ENCODE measurements at regions not wholly inside any gene's neighbourhood (a gene's known extent, or its start where the extent isn't known, plus 50 kb on each side); places are given as distances from the start of the nearest gene placed in this dataset.

DNA sequence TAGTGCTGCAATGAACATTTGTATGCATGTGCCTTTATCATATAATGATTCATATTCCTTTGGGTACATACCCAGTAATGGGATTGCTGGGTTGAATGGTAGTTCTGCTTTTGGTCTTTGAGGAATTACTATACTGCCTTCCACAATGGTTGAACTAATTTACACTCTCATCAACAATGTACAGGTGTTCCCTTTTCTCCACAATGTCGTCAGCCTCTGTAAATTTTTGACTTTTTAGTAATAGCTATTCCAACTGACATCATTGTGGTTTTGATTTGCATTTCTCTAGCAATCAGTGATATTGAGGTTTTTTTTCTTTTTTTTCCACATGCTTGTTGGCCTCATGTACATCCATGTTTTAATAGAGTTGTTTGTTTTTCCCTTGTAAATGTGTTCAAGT lies 2473.5 kb downstream of the PCDH9 start:
- H3K79me2 ChIP-seq (ENCODE audit: control insufficient read depth, insufficient read depth, low read length), result no peaks in the 10 kb centered on the region
- no peak overlapping the region for H2AFZ ChIP-seq (ENCODE audit: low read depth, low read length)
- TF ChIP-seq EZH2 (IDR thresholded peaks at IDR 0.05; ENCODE audit: borderline replicate concordance, low read depth, low read length, severe bottlenecking) (no peak), POLR2A (IDR thresholded peaks at IDR 0.05; ENCODE audit: low read depth, low read length) (no peak)
- TF ChIP-seq, protein P1, sequence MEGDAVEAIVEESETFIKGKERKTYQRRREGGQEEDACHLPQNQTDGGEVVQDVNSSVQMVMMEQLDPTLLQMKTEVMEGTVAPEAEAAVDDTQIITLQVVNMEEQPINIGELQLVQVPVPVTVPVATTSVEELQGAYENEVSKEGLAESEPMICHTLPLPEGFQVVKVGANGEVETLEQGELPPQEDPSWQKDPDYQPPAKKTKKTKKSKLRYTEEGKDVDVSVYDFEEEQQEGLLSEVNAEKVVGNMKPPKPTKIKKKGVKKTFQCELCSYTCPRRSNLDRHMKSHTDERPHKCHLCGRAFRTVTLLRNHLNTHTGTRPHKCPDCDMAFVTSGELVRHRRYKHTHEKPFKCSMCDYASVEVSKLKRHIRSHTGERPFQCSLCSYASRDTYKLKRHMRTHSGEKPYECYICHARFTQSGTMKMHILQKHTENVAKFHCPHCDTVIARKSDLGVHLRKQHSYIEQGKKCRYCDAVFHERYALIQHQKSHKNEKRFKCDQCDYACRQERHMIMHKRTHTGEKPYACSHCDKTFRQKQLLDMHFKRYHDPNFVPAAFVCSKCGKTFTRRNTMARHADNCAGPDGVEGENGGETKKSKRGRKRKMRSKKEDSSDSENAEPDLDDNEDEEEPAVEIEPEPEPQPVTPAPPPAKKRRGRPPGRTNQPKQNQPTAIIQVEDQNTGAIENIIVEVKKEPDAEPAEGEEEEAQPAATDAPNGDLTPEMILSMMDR (IDR thresholded peaks at IDR 0.05; ENCODE audit: extremely low read depth in 1 of 2, insufficient read depth in 1 of 2, low read depth in 1 of 2, low read length in 2 of 2), result no peak
- POLR2A ChIA-PET, result no interaction called here
- no peak overlapping the region for H3K4me3 ChIP-seq (replicated peaks in 1 of 3; ENCODE audit: insufficient read depth in 1 of 3, low read depth in 1 of 3, low read length in 3 of 3)
- H3K9me1 ChIP-seq (replicated peaks; ENCODE audit: control insufficient read depth, extremely low read depth, insufficient read depth, low read length), result no peaks in the 10 kb centered on the region
- no peaks in the 10 kb centered on the region for H3K36me3 ChIP-seq (ENCODE audit: control insufficient read depth in 2 of 2, extremely low read depth in 1 of 2, insufficient read depth in 2 of 2, low read length in 2 of 2)
- DNase-seq (ENCODE audit: low read depth, low spot score), result no peak
- no peak overlapping the region for H3K4me2 ChIP-seq (ENCODE audit: insufficient read depth, low read length)
- dilution Hi-C loops (cut with MboI; ENCODE audit: extremely low pct_ligation_motif_present, low sequenced_read_pairs), result no loop called here
- no peak for FAIRE-seq
- intact Hi-C loops (cut with micrococcal nuclease), result no loop called here
- no peaks in the 10 kb centered on the region for H3K9me3 ChIP-seq (replicated peaks; ENCODE audit: control insufficient read depth, insufficient read depth, low read length)
- CTCF ChIA-PET, result interaction anchor here (1.5 kb wide), 1 partner anchor 13 kb away, joined by 4 read pairs; no protein-coding TSS in a partner anchor
- H4K20me1 ChIP-seq (replicated peaks; ENCODE audit: control insufficient read depth, extremely low read depth, insufficient read depth, low read length), result no peaks in the 10 kb centered on the region
- BruUV-seq (replicated peaks), result no TSS peak
- H3K27ac ChIP-seq (ENCODE audit: insufficient read depth, low read depth, low read length), result no peak overlapping the region
- no peaks in the 10 kb centered on the region for H3K27me3 ChIP-seq (ENCODE audit: control insufficient read depth in 2 of 2, insufficient read depth in 2 of 2, low read length in 2 of 2)
- no peaks in the 10 kb centered on the region for H3K4me1 ChIP-seq (ENCODE audit: control insufficient read depth, extremely low read depth, insufficient read depth, low read length)
- no peak overlapping the region for H3K9ac ChIP-seq (replicated peaks; ENCODE audit: extremely low read depth, insufficient read depth, low read length)

DNA sequence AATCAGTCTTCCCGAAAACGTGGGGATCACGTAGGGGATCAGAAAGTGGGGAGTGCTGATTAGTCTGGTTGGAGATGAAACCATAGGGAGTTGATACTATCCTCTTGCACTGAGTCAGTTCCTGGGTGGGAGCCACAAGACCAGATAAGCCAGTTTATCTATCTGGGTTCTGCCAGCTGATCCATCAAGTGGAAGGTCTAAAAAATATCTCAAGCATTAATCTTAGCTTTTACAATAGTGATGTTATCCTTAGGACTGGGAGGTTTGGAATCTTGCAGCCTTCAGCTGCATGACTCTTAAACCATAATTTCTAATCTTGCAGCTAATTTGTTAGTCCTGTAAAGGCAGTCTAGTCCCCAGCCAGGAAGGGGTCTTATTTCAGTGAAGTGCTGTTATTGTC lies 2474.2 kb downstream of the PCDH9 start:
- TF ChIP-seq FOS (IDR thresholded peaks at IDR 0.05; ENCODE audit: borderline replicate concordance, insufficient read depth, low read length), result no peak
- no peak for TF ChIP-seq MYC (IDR thresholded peaks at IDR 0.05; ENCODE audit: low read depth, low read length)
- no peak for TF ChIP-seq POLR2A (IDR thresholded peaks at IDR 0.05; ENCODE audit: low read depth, low read length)
- TF ChIP-seq, protein P1 (IDR thresholded peaks at IDR 0.05; ENCODE audit: extremely low read depth in 1 of 2, insufficient read depth in 1 of 2, low read depth in 1 of 2, low read length in 2 of 2), result no peak
- TF ChIP-seq POLR2AphosphoS5 (IDR thresholded peaks at IDR 0.05; ENCODE audit: insufficient read depth, low read depth, low read length), result no peak
- TF ChIP-seq EZH2 (IDR thresholded peaks at IDR 0.05; ENCODE audit: borderline replicate concordance, low read depth, low read length, severe bottlenecking), result no peak
- TF ChIP-seq JUN (IDR thresholded peaks at IDR 0.05; ENCODE audit: borderline replicate concordance, insufficient read depth, insufficient read length, low read depth), result no peak
- TF ChIP-seq GATA2 (IDR thresholded peaks at IDR 0.05; ENCODE audit: insufficient read depth, insufficient read length, low read depth, low read length), result no peak
- TF ChIP-seq, protein P2, sequence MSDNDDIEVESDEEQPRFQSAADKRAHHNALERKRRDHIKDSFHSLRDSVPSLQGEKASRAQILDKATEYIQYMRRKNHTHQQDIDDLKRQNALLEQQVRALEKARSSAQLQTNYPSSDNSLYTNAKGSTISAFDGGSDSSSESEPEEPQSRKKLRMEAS (IDR thresholded peaks at IDR 0.05; ENCODE audit: insufficient read depth, insufficient read length), result no peak
- intact Hi-C loops (cut with micrococcal nuclease), result no loop called here

More for the DNA sequence above, 2474.2 kb downstream of the PCDH9 start:
- no peak overlapping the region for H3K9ac ChIP-seq (replicated peaks; ENCODE audit: extremely low read depth, insufficient read depth, low read length)
- no peaks in the 10 kb centered on the region for H3K9me1 ChIP-seq (replicated peaks; ENCODE audit: control insufficient read depth, extremely low read depth, insufficient read depth, low read length)
- H3K4me1 ChIP-seq (ENCODE audit: control insufficient read depth, extremely low read depth, insufficient read depth, low read length), result no peaks in the 10 kb centered on the region
- H3K4me2 ChIP-seq (ENCODE audit: insufficient read depth, low read length), result no peak overlapping the region
- no TSS peak for BruUV-seq (replicated peaks)
- ChIA-PET POLR2A (no interaction called here), CTCF (interaction anchor here (1.5 kb wide), 1 partner anchor 13 kb away, joined by 4 read pairs; no protein-coding TSS in a partner anchor)
- dilution Hi-C loops (cut with MboI; ENCODE audit: extremely low pct_ligation_motif_present, low sequenced_read_pairs), result no loop called here
- H3K9me3 ChIP-seq (replicated peaks; ENCODE audit: control insufficient read depth, insufficient read depth, low read length), result no peaks in the 10 kb centered on the region
- FAIRE-seq, result no peak
- no peaks in the 10 kb centered on the region for H3K27me3 ChIP-seq (ENCODE audit: control insufficient read depth in 2 of 2, insufficient read depth in 2 of 2, low read length in 2 of 2)
- no peak overlapping the region for H3K4me3 ChIP-seq (replicated peaks in 1 of 3; ENCODE audit: insufficient read depth in 1 of 3, low read depth in 1 of 3, low read length in 3 of 3)
- H3K36me3 ChIP-seq (ENCODE audit: control insufficient read depth in 2 of 2, extremely low read depth in 1 of 2, insufficient read depth in 2 of 2, low read length in 2 of 2), result no peaks in the 10 kb centered on the region
- no peak overlapping the region for H2AFZ ChIP-seq (ENCODE audit: low read depth, low read length)
- DNase-seq (ENCODE audit: low read depth, low spot score), result no peak
- H4K20me1 ChIP-seq (replicated peaks; ENCODE audit: control insufficient read depth, extremely low read depth, insufficient read depth, low read length), result no peaks in the 10 kb centered on the region
- H3K27ac ChIP-seq (ENCODE audit: insufficient read depth, low read depth, low read length), result no peak overlapping the region
- H3K79me2 ChIP-seq (ENCODE audit: control insufficient read depth, insufficient read depth, low read length), result no peaks in the 10 kb centered on the region

Measured in endothelial cell of umbilical vein (primary cell).